Activated T-cell treated with anti-CD3 and anti-CD28 coated beads, Interleukin-2, amount 50 U/mL, for 72 hours (primary cell): ENCODE measurements at regions not wholly inside any gene's neighbourhood (a gene's known extent, or its start where the extent isn't known, plus 50 kb on each side); places are given as distances from the start of the nearest gene placed in this dataset.

Experiments
- ATAC-seq, 2 donors: fragments of 150-1000 bp; cut with Tn5 transposase; replicated peaks in 1 of 2; 2 replicates each; pipeline ENCODE4 v1.10.0; 2021; ENCODE audit warnings: moderate library complexity in 2 of 2, mild to moderate bottlenecking in 1 of 2
- DNase-seq, 2 donors: peaks; one replicate each; pipeline ENCODE4 v3.0.0; 2021 to 2022; ENCODE audit warnings: mixed read lengths in 1 of 2
- H3K27ac Mint-ChIP-seq: one replicate; pipeline ENCODE4 v1.8.0; 2022; ENCODE audit warnings: mild to moderate bottlenecking, moderate library complexity, mixed read lengths
- H3K27me3 Mint-ChIP-seq: one replicate; pipeline ENCODE4 v1.8.0; 2022; ENCODE audit warnings: low read depth, mixed read lengths
- H3K36me3 Mint-ChIP-seq, 2 donors: one replicate each; pipeline ENCODE4 v1.8.0; 2022; ENCODE audit warnings: mixed read lengths in 2 of 2, mild to moderate bottlenecking in 1 of 2; ENCODE audit not compliant: insufficient read depth in 2 of 2
- H3K4me1 Mint-ChIP-seq: one replicate; pipeline ENCODE4 v1.8.0; 2022; ENCODE audit warnings: low read depth, mixed read lengths
- H3K4me3 Mint-ChIP-seq, 2 donors: one replicate each; pipeline ENCODE4 v1.8.0; 2022; ENCODE audit warnings: mild to moderate bottlenecking in 2 of 2, mixed read lengths in 2 of 2, moderate library complexity in 2 of 2
- H3K9me3 Mint-ChIP-seq, 2 donors: one replicate each; pipeline ENCODE4 v1.8.0; 2022; ENCODE audit warnings: mixed read lengths in 2 of 2

GRCh38 chr20:12063106-12063684 is 145.5 kb downstream of the BTBD3 start:
- Mint-ChIP-seq H3K27ac (no peak overlapping the region), H3K9me3 (peaks cover 0 to 7% of the 10 kb centered on the region in 2 donors), H3K4me3 (no peak overlapping the region), H3K36me3 (no peaks in the 10 kb centered on the region), H3K27me3 (no peaks in the 10 kb centered on the region), H3K4me1 (no peaks in the 10 kb centered on the region)
- DNase-seq (no peak), ATAC-seq (no peak)

GRCh38 chr20:12064540-12064939 is 146.8 kb downstream of the BTBD3 start:
- H3K27ac Mint-ChIP-seq = no peak overlapping the region
- H3K4me3 Mint-ChIP-seq = no peak overlapping the region
- H3K36me3 Mint-ChIP-seq = no peaks in the 10 kb centered on the region
- no peaks in the 10 kb centered on the region for H3K27me3 Mint-ChIP-seq
- DNase-seq (no peak), ATAC-seq (no peak)
- peaks cover 0 to 7% of the 10 kb centered on the region in 2 donors for H3K9me3 Mint-ChIP-seq
- H3K4me1 Mint-ChIP-seq = no peaks in the 10 kb centered on the region

- ATAC-seq (no peak), DNase-seq (no peak)
- Mint-ChIP-seq H3K9me3 (peaks cover 0 to 5% of the 10 kb centered on the region in 2 donors), H3K36me3 (no peaks in the 10 kb centered on the region), H3K4me1 (no peaks in the 10 kb centered on the region), H3K27me3 (no peaks in the 10 kb centered on the region), H3K27ac (no peak overlapping the region), H3K4me3 (no peak overlapping the region)
These were observed 150.0 kb downstream of the BTBD3 start for GRCh38 chr20:12067686-12068085.

- Mint-ChIP-seq H3K4me1 (no peaks in the 10 kb centered on the region), H3K4me3 (no peak overlapping the region), H3K9me3 (peaks cover 0 to 5% of the 10 kb centered on the region in 2 donors), H3K27ac (no peak overlapping the region), H3K36me3 (no peaks in the 10 kb centered on the region), H3K27me3 (no peaks in the 10 kb centered on the region)
- ATAC-seq (no peak), DNase-seq (no peak)
These were observed 150.4 kb downstream of the BTBD3 start for GRCh38 chr20:12068121-12068520.

- Mint-ChIP-seq H3K27me3 (no peaks in the 10 kb centered on the region), H3K36me3 (no peaks in the 10 kb centered on the region), H3K27ac (no peak overlapping the region)
These were observed 151.5 kb downstream of the BTBD3 start for GRCh38 chr20:12069181-12069580.

GRCh38 chr20:12072221-12072953 is 154.7 kb downstream of the BTBD3 start:
- Mint-ChIP-seq H3K27ac (no peak overlapping the region), H3K4me3 (no peak overlapping the region), H3K9me3 (peaks cover 3 to 9% of the 10 kb centered on the region in 2 donors), H3K36me3 (no peaks in the 10 kb centered on the region), H3K27me3 (no peaks in the 10 kb centered on the region), H3K4me1 (no peaks in the 10 kb centered on the region)
- ATAC-seq (no peak), DNase-seq (no peak)

More at GRCh38 chr20:12069181-12069580, 151.5 kb downstream of the BTBD3 start:
- no peaks in the 10 kb centered on the region for H3K4me1 Mint-ChIP-seq
- DNase-seq (no peak), ATAC-seq (no peak)
- peaks cover 0 to 5% of the 10 kb centered on the region in 2 donors for H3K9me3 Mint-ChIP-seq
- H3K4me3 Mint-ChIP-seq = no peak overlapping the region

GRCh38 chr20:12072954-12073264 is 155.2 kb downstream of the BTBD3 start:
- Mint-ChIP-seq H3K9me3 (peaks cover 3 to 9% of the 10 kb centered on the region in 2 donors), H3K36me3 (no peaks in the 10 kb centered on the region), H3K4me1 (no peaks in the 10 kb centered on the region), H3K4me3 (no peak overlapping the region), H3K27me3 (no peaks in the 10 kb centered on the region), H3K27ac (no peak overlapping the region)
- DNase-seq (no peak), ATAC-seq (no peak)

GRCh38 chr20:12074111-12074655 is 156.5 kb downstream of the BTBD3 start:
- no peak for DNase-seq
- Mint-ChIP-seq H3K27ac (no peak overlapping the region), H3K4me1 (no peaks in the 10 kb centered on the region)

GRCh38 chr20:12076200-12076599 is 158.5 kb downstream of the BTBD3 start:
- Mint-ChIP-seq H3K27me3 (no peaks in the 10 kb centered on the region), H3K9me3 (peaks cover 6 to 10% of the 10 kb centered on the region in 2 donors), H3K4me1 (no peaks in the 10 kb centered on the region), H3K27ac (no peak overlapping the region), H3K4me3 (no peak overlapping the region), H3K36me3 (no peaks in the 10 kb centered on the region)
- ATAC-seq = no peak
- no peak for DNase-seq

More at GRCh38 chr20:12074111-12074655, 156.5 kb downstream of the BTBD3 start:
- Mint-ChIP-seq H3K4me3 (no peak overlapping the region), H3K36me3 (no peaks in the 10 kb centered on the region), H3K27me3 (no peaks in the 10 kb centered on the region), H3K9me3 (peaks cover 3 to 9% of the 10 kb centered on the region in 2 donors)
- ATAC-seq = no peak

GRCh38 chr20:12077875-12078274 is 160.2 kb downstream of the BTBD3 start:
- H3K27ac Mint-ChIP-seq = no peak overlapping the region
- peaks cover 6 to 10% of the 10 kb centered on the region in 2 donors for H3K9me3 Mint-ChIP-seq
- DNase-seq (no peak), ATAC-seq (no peak)
- H3K4me1 Mint-ChIP-seq = no peaks in the 10 kb centered on the region
- H3K4me3 Mint-ChIP-seq = no peak overlapping the region
- H3K36me3 Mint-ChIP-seq = no peaks in the 10 kb centered on the region
- no peaks in the 10 kb centered on the region for H3K27me3 Mint-ChIP-seq

GRCh38 chr20:12079490-12079889 is 161.8 kb downstream of the BTBD3 start:
- ATAC-seq (no peak), DNase-seq (no peak)
- no peaks in the 10 kb centered on the region for H3K27me3 Mint-ChIP-seq
- H3K27ac Mint-ChIP-seq = no peak overlapping the region
- H3K4me3 Mint-ChIP-seq = no peak overlapping the region
- no peaks in the 10 kb centered on the region for H3K4me1 Mint-ChIP-seq
- no peaks in the 10 kb centered on the region for H3K36me3 Mint-ChIP-seq
- H3K9me3 Mint-ChIP-seq = peaks cover 6 to 9% of the 10 kb centered on the region in 2 donors

GRCh38 chr20:12083269-12083668 is 165.6 kb downstream of the BTBD3 start:
- Mint-ChIP-seq H3K4me1 (no peaks in the 10 kb centered on the region), H3K36me3 (no peaks in the 10 kb centered on the region), H3K27me3 (no peaks in the 10 kb centered on the region), H3K9me3 (peaks cover 3 to 4% of the 10 kb centered on the region in 2 donors), H3K27ac (no peak overlapping the region), H3K4me3 (no peak overlapping the region)
- DNase-seq (no peak), ATAC-seq (no peak)

- no peak overlapping the region for H3K4me3 Mint-ChIP-seq
- no peak overlapping the region for H3K27ac Mint-ChIP-seq
- H3K9me3 Mint-ChIP-seq = peaks cover 1% of the 10 kb centered on the region in 2 donors
- no peaks in the 10 kb centered on the region for H3K27me3 Mint-ChIP-seq
- ATAC-seq (no peak), DNase-seq (no peak)
- H3K4me1 Mint-ChIP-seq = no peaks in the 10 kb centered on the region
- no peaks in the 10 kb centered on the region for H3K36me3 Mint-ChIP-seq
These were observed 166.8 kb downstream of the BTBD3 start for GRCh38 chr20:12084482-12084881.
